Amniotic stem cell (primary cell): ENCODE measurements at regions not wholly inside any gene's neighbourhood (a gene's known extent, or its start where the extent isn't known, plus 50 kb on each side); places are given as distances from the start of the nearest gene placed in this dataset.
"Not testable (repeated sequence)": the region's sequence is repeated elsewhere in the genome, so short reads cannot be mapped to it uniquely, and the experiment has no call there.

Experiments used
- DNase-seq: peaks from one replicate; lab custom pipeline; 2025; lab: John Stamatoyannopoulos, UW

DNA sequence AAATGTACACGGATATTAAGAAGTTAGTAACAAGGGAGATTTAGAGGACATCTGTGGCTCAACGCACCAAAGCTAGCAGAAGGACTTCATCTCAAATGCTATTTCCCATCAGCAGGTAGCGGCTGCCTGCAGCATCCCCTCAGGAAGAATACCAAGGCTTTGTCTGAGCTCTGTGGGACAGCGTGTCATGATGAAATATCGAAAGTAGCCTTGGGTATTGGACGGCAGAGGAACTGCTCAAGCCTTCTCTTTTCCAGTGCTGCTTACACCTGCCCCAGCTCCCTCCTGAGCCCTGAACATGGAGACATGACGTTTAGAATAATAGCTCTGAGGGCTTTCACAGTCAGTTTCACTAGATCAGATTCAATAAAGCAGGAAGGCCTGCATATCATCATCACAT is 241.6 kb downstream of the SUCLG1 start:
- DNase-seq, result no peak

DNA sequence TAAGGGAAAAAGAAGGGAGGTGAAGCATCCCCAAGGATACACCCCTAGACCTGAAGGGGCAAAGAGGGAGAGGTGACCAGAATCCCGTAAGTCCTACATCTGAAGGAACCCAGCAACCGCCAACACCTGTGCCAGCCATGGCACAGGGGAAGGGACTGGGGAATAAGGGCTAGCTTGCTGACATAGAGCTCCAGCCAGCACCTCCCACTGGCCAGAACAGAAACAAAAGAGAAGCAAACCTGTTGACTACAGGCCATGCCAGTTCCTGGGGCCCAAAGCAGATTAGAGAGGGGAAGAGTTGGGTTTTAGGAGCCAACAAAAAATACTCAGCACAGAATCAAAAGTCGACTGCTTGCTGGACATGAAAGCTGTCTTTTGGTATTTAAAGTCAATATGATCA is 244.6 kb downstream of the SUCLG1 start:
- no peak for DNase-seq

DNA sequence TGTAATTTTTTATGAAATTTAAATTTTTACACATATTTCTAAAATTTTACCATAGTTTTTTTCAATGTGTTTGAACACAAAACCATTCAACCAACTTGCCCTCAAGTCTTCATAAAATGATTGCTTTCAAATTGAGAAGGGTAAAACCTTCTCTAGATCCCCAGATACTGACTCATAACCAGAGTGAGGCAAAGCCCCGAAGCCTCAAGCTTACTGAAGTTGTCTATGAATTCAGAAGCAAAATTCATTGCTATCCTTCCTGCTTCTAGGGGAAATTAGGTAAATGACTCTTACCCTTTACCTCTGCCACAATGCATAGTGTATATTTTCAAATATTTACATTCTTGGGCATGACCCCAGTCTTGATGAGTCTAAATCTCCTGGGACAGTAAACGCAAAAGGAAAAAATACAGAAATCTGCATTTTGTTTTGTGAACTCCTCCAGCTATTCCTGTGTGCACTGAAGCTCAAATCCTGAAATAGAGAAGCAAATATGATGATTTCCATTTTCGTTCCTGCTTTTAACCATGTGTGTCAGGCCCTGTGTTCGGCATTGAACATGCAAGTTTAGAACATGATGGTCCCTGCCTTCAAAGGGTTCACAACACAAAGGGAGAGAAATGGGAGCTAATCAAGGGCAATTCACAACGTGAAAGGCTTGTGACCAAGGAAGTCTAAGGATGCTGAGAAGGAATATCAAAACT is 246.3 kb downstream of the SUCLG1 start:
- DNase-seq, result no peak

DNA sequence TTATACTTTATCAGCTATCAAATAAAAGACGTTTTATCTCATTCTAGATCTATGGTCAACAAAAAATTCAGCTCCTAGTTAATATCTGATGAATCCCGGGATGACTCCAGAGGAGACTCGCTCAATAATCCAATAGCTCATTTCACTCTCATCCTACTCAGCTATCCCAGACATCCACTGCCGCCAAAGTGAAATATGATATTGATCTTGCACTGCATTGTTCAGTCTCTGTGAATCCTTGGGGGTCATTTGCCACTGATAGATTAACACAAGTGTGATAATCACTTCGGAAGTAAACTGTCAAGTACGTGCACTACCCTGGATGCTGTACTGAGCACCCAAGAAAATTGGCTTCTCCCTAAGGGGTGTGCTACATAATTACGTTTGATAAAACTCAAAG is 249.1 kb downstream of the SUCLG1 start:
- DNase-seq, result no peak

DNA sequence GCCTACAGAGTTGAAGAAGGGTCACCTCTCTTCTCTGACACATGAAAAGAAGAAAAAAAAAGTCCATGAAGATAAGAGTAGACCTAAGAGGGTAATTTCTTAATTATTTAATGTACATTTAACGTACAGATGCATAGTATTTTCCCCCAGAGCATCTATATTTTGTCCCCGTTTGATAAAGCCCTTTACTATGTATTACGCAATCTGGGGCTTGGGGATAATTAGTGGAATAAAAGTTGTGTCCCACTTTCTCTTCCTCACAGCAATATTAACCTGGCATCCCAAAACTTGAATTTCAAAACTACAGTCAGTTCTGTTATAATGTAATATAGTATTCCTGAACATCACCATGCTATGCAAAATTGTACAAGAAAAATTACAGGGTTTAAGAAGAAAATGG is 254.1 kb downstream of the SUCLG1 start:
- DNase-seq, result no peak

DNA sequence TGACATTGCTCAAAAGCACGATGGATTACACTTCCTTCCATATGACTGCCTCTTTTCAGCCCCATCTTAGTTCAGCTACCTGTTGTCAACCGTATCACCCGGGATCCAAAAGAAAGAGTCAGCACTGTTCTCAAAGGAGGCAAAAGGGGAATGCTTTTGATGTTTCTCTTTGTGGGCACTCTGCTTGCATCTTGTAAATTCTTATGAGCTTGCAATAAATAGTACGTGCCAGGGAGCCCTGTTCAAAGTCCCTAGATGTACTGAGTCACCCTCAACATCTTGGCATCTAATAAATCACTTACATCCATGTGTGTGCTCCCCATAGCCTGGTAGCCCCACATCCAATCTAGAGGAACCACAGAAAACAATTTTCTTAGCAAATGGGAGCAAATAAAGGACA is 256.9 kb downstream of the SUCLG1 start:
- no peak for DNase-seq

DNA sequence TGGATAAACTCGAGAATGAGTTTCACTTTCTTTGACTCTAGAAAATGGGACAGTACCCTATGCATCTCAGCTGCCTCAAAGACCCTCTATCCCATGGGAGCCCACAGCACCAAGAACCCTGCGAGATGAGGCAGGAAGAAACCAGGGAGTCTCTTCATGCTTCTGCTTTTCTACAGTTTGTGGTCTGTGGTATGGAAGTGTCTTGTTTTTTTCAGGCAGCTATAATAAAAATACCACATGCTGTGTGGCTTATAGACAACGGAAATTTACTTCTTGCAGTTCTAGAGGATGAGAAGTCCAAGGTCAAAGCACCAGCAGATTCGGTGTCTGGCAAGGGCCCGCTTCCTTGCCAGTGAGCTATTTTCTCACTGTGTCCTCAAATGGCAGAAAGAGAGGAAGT is 257.9 kb downstream of the SUCLG1 start:
- DNase-seq, result no peak

DNA sequence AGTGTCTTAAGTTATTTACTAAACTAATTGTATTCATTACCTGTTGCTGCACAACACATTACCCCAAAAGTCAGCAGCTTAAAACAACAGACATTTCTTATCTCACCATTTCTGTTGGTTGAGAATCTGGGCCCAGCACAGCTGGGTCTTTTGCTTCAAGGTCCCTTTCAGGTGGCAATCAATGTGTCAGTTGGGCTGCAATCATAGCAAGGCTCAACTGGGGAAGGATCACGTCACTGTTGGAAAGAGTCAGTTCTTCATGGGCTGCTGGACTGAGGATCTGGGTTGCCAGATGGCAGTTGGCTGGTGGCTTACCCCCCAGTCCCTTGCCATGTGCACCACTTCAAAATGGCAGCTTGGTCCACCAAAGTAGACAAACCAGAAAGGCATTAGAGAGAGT is 261.2 kb downstream of the SUCLG1 start:
- DNase-seq, result no peak

DNA sequence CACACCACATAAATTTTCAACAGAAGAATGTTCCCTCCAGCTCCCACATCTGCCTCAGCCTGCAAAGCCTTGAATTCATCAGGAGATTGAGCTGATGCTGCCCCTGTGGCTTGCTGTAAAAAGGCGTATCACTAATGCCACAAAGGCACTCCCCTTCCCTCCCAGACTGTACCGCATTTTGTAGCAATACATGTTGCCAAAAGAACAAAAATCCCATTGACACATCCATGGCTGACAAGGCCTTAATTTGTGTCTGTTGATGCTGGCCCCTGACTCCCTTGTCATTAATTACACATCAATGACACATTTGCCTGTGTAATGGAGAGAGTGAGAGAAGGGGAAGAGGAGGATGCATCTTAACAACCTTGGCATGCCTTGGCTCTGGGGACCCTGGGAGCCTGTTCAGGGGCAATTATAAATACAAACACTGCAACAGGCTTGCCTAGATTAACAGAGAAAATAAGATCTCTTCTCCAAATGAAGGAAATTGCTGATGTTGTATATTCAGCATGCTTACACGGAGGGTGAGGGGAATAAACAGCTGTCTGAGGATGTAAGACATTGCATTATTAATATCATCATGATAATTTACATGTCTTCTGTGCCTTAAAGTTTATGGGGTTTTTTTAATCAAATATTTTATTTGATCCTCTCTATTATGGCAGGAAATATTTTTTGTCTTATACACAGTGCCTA is 264.0 kb downstream of the SUCLG1 start:
- DNase-seq, result no peak

DNA sequence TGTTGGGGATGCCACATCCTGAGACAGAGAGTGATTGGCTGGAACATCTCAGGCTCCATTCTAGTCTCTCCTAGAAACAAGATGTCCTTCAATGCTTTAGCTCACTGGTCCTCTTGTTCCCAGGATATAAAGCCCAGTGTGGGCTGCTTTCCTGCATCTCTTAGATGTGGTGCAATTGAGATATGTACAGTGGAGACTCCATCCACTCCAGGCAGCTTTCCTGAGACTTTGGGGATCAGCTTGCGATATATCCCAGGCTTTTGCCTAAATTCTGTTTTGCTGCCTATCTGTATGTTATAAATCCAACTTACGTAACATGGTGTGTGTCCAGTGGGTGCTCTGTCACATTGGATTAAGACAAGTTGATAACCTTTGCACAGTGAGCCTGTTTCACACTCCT is 264.9 kb downstream of the SUCLG1 start:
- no peak for DNase-seq

DNA sequence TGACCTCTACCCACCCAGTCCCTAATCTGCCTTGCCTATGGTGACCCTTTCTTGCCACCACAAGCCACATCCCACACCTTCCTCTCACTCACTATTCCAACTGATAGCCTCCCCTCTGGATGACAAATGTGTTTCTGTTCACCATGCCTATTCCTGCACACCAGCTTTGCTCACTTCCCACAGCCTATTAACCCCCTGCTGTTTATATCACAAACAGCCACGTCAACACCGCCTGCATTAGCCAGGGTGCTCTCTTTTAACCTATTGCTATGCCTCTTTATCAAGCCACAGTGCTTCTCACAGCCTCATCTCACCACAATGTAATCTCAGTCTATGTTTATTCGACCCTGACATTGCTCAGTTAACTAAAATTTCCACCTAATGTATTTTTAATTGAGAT is 271.8 kb downstream of the SUCLG1 start:
- DNase-seq, result no peak

DNA sequence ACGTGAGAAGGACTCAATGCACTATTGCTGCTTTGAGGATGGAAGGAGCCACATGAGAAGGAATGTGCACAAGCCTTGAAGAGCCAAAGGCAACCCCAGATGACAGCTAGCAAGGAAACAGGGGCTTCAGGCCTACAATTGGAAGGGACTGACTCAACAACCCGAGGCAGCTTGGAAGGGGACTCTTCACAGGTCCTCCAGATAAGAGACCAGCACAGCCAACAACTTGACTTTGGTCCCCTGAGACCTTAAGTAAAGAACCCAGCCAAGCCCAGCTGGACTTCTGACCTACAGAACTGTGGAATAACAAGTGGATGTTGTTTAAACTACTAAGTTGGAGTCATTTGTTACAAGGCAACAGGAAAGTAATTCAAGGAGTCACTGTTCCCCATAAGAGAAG is 277.2 kb downstream of the SUCLG1 start:
- no peak for DNase-seq

DNA sequence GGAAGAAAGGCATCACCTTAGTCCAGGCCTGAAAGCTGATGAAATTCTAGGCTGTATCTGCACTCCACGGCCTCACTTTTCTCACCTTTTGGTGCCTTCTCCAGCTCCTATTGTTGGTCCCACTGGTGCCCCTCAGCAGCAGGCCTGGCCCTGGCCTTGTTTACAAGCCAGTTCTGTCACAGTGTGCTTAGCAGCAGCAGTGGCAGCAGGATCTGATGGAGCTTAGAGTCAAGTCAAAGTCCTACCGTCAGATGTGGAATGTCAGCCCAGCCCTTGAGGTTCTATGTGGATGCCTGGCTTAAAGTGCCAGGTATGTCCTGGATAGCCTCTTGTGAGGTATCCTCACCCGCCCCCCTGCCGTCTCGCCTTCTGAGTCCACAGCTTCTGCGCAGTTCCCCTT is 281.3 kb downstream of the SUCLG1 start:
- DNase-seq, result no peak

DNA sequence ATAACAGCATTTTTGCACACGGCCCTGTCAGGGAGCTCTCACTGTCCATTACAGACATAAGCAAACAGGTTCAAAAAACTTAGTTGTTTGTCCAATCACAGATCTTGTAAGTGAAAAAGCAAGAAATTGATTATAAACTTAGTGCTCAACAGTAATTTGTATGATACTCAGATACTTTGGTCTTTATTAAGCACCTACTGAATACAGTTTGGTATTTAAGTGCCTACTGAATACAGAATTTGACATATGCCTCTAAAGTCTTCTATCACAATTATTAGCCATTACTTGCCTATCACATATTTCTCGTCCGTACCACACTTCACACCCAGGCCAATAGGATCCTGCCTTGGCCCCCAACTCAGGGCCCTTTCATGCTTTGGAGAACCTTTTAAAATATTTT is 283.1 kb downstream of the SUCLG1 start:
- DNase-seq, result no peak

DNA sequence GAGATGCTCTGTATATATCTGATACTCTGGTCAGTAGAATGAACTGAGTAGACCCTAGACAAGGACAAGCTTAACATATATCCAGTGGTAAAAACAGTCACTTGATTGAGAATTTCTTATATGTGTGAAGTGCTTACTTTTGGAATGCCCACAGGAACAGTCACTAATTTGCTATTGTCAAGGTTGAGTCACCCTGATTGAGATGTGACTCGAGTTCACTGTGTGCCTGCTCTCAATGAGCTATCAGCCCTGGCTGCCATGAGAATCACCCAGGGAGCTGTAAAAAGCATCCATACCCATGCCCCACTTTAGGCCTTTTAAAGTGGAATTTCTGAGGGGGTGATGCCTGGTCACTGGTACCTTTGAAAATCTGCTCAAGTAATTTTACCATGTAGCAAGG is 283.7 kb downstream of the SUCLG1 start:
- no peak for DNase-seq

DNA sequence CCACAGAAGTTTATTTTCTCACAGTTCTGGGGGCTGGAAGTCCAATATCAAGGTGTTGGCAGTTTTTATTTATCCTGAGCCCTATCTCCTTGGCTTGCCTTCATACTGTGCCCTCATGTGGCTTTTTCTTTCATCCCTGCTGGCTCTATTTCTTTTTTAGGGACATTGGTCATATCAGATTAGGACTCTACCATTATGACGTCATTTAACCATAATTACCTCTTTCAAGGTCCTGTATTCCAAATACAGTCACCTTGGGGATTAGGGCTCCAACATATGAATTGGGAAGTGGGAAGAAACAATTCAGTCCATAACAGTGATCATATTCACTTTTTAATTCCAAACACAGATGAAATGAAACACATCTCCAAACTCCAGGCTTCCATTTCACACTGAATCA is 286.0 kb downstream of the SUCLG1 start:
- no peak for DNase-seq

DNA sequence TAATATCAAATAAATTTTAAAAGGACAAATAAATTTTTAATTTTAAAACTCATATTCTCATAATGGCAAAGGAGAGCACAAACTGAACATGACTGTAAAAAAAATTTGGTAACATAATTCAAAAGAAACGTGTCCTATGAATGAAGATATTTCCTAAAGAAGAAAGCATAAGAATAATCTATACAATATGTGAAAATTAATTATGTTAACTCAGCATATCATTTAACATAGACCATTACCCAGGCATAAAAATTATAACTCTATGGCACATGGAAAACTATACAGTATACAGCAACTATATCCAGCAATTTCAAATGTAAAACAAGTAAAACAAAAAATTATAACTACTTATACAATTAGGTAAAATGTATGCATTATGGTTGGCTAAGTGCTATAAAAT is 288.1 kb downstream of the SUCLG1 start:
- DNase-seq, result no peak

DNA sequence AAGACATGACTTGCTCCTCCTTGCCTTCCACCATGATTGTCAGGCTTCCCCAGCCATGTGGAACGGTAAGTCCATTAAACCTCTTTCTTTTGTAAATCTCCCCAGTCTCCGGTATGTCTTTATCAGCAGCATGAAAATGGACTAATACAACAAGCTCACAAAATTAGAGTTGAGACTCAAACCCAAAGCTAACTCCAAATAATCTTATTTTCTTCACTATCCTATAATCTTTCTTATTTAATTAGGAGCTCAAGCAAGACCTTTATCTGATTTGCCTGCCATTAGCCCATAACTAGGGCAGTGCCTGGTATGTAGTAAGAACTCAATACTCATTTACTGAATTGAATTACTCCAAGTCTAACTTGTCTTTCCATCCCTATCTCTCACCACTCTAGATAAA is 289.2 kb downstream of the SUCLG1 start:
- DNase-seq, result no peak

DNA sequence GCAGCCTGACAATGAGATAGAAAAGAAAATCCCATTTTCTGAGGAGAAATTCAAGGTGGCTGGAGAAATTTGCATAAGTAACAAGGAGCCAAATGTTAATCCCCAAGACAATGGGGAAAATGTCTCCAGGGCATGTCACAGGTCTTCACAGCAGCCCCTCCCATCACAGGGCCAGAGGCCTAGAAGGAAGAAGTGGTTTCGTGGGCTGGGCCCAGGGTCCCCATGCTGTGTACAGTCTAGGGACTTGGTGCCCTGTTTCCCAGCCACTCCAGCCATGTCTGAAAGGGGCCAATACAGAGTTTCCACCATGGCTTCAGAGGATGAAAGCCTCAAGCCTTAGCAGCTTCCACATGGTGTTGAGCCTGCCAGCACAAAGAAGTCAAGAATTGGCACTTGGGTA is 290.5 kb downstream of the SUCLG1 start:
- DNase-seq, result not testable (repeated sequence)

DNA sequence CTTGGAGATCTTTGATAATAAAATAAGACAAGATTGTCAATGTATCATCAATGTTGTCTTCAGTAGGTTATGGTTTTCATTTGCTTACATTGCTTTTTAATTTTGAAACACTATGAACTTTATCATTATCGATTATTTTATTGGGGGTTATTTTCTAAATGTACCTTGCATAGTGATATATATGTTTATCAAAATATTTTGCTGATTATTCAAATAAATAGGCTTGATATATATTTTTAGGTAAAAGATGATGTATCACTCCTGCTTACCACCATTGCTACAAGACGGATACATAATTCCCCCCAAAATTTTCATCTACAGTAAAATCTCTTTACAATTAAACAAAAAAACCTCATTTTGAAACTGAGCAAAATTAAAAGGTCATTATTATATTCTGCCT is 293.8 kb downstream of the SUCLG1 start:
- no peak for DNase-seq

DNA sequence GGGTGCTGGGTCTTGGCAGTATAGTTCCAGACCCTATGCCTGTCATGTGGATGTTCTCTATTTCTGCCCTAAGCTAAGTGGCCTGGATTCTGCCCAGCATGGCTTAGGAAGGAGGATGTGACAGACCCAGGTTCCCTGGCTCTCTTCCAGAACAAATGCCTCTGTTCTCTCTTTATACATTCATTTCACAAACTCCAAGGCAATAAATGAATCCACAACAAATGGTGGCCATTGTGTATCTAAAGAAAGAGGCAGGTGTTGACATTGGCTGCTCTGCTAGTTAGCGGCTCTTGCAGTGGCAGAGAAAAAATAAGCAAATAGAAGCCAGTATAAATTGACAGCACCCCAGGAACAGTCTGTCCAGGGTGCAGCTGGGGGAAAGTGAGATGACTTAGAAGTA is 298.6 kb downstream of the SUCLG1 start:
- DNase-seq, result no peak

DNA sequence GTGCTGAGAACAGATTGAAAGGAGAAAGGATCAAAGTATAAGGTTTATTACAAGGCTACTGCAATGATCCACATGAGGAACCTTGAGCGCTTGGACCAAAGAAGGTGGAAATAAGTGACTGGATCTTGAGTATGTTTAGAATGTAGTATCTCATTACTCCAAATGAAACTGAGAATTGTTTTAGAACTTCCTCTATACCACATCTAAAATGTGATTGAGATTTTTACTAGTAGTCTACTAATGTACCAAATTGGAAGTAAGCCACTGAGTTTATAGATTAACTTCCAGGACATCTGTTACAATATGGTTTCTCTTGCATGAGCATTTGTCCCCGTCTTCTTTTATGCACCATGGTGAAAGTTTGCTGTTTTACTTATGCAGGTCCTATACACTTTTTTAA is 300.5 kb downstream of the SUCLG1 start:
- no peak for DNase-seq

DNA sequence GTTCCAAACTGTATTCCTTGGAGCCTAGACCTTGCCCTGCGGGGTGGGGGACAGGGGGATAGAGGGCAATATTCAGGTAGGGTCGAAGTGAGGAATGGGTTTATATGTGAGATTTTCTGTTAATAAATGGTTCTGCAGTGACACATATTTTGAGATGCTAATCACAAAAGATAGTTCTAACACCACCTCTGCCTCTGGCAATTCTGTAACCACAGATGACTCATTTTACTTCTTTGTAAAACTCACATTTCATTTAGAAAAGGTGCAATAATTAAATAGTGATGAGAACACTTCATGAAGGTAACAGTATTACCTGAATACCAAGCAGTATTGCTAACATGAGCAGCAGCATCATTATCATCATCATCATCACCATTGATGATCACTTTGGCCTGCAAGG is 306.6 kb downstream of the SUCLG1 start:
- no peak for DNase-seq

DNA sequence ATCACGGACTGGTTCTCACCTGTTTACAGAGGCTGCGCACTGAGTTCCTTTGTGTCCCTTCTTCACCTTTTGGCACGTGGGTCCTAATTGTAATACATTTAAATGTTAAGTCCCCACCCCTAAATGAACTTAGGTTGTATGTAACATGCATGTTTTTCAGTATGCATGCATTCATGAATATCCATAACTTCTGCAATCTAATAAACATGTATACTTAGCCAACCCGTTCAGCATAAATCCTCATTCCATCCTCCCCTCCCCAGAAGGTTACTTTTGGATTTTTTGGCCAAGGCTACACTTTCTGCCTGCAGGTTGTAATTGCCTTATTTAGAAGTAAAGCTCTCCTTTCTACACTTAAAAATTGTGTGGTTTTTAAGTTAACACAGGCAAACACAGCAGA is 314.7 kb downstream of the SUCLG1 start:
- DNase-seq, result no peak
